Body of pancreas (tissue), 4 donors: ENCODE measurements at regions not wholly inside any gene's neighbourhood (a gene's known extent, or its start where the extent isn't known, plus 50 kb on each side); places are given as distances from the start of the nearest gene placed in this dataset.

Experiments used
- POLR2A ChIP-seq, 3 donors: fragments of 450-650 bp; IDR thresholded peaks; one replicate each; pipeline ENCODE4 v1.6.1; 2016; ENCODE audit warnings: antibody characterized with exemption in 3 of 3, mild to moderate bottlenecking in 2 of 3
- TF ChIP-seq, protein P1 (sequence below), 7 experiments: fragments of 450-650 bp in 4 of 7; fragments of 200-600 bp in 3 of 7; sonication (generic) in 3 of 7; IDR thresholded peaks; one replicate each; pipeline ENCODE4 v1.5.1; 2016 to 2019; ENCODE audit warnings: antibody characterized with exemption in 7 of 7

DNA sequence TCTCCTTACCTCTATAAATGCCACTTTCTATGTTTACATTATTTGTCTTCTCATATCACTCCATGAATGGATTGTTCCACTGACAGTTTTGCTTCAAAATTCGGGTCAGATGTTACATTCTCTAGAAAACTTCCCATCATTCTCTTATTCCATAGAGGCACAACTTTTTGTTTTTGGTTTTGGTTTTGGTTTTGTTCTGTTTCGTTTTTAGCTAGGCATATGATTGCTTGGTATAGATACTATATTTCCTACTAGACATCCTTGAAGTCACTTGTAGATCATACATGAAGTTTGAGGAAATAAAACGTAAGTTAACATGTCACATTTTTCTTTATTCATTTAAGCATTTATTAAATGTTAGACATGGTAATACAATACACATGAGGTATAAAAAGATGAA, 961.0 kb downstream of the PCDH18 start:
- TF ChIP-seq, protein P1, sequence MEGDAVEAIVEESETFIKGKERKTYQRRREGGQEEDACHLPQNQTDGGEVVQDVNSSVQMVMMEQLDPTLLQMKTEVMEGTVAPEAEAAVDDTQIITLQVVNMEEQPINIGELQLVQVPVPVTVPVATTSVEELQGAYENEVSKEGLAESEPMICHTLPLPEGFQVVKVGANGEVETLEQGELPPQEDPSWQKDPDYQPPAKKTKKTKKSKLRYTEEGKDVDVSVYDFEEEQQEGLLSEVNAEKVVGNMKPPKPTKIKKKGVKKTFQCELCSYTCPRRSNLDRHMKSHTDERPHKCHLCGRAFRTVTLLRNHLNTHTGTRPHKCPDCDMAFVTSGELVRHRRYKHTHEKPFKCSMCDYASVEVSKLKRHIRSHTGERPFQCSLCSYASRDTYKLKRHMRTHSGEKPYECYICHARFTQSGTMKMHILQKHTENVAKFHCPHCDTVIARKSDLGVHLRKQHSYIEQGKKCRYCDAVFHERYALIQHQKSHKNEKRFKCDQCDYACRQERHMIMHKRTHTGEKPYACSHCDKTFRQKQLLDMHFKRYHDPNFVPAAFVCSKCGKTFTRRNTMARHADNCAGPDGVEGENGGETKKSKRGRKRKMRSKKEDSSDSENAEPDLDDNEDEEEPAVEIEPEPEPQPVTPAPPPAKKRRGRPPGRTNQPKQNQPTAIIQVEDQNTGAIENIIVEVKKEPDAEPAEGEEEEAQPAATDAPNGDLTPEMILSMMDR (IDR thresholded peaks at IDR 0.05) = no peak
- TF ChIP-seq POLR2A (IDR thresholded peaks at IDR 0.05) = no peak
